Activated T-cell treated with anti-CD3 and anti-CD28 coated beads for 1 hour (primary cell): ENCODE measurements at regions not wholly inside any gene's neighbourhood (a gene's known extent, or its start where the extent isn't known, plus 50 kb on each side); places are given as distances from the start of the nearest gene placed in this dataset.
"Not testable (repeated sequence)": the region's sequence is repeated elsewhere in the genome, so short reads cannot be mapped to it uniquely, and the experiment has no call there.

Experiments
- DNase-seq: peaks from one replicate; pipeline ENCODE4 v3.0.0-alpha.2; 2020; ENCODE audit warnings: low read depth

DNA sequence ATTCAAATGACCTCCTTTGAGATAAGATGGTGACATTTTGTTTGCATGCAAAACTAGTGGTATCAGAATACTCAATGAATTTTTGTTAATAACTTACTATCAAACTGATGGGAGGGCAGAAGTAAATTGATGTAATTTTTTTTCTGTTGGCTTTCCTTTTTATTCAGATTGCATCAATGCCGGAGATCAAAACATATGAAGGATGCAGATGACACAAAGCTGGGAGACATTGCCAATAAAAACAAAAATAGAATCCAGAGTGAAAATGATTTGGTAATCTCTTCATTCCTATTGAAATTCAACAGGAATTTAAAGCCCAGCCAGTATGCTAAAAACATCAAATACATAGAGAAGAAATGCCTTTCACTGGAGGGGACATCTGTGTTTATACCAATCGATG, 1655.3 kb upstream of the C9orf72 start:
- DNase-seq, result no peak

DNA sequence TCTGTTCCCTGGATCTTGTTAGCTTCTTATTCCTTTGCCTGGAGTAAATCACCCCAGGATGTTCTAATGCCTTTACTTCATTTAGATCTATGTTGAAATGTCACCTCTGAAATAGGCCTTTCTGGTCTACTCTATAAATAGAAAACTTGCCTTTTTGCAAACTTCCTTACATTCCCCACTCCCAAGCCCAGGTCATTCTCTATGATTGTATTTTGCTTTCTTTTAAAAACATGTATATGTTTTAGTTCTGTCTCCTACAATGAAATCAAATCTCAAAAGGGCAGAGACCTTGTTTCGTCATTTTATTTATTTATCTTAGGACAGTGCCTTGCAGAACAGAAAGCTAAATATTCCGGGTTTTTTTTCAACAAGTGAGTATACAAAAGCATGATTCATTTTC, 1657.7 kb upstream of the C9orf72 start:
- DNase-seq, result no peak

- no peak for DNase-seq
These were observed 1659.9 kb upstream of the C9orf72 start for GRCh38 chr9:29233193-29233592.

DNA sequence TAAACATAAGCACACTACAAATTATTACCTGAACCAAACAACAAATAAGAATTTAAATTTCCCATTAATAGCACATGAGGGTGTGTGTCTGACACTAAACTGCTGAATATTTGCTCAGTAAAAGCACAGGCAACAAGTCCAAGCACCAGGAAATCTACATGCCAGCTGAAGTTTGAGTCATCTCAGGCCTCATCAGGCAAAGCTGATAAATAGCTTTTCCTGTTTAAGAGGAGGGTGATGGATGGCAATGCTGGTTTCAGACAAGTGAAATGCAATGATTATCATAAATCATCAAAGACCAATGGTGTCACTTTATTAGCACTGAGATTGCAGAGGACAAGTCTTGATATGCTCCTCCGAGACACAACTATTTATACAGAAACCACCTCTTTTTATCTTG, 1668.0 kb upstream of the C9orf72 start:
- no peak for DNase-seq

DNA sequence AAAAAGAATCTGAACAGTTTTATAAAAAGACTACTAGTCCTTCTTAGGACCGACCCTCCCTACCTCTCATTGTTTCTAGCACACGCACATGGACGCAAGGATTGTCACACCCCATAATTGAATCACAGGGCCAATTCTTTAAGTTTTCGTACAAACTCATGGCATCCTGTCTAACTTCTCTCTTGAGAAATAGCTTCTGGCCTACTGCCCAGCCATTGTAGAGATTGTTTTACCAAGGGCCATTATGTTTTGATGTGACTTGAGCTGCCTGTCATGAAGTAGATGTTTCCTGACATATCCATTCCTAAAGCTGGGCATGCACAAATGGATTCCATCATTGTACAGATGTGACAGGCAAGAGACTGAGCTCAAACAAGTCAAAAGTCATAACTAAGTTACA, 1672.1 kb upstream of the C9orf72 start:
- DNase-seq, result no peak

- not testable (repeated sequence) for DNase-seq
These were observed 1697.1 kb upstream of the C9orf72 start for GRCh38 chr9:29270400-29270799.

- no peak for DNase-seq
These were observed 1708.8 kb upstream of the C9orf72 start for GRCh38 chr9:29282121-29282520.

DNA sequence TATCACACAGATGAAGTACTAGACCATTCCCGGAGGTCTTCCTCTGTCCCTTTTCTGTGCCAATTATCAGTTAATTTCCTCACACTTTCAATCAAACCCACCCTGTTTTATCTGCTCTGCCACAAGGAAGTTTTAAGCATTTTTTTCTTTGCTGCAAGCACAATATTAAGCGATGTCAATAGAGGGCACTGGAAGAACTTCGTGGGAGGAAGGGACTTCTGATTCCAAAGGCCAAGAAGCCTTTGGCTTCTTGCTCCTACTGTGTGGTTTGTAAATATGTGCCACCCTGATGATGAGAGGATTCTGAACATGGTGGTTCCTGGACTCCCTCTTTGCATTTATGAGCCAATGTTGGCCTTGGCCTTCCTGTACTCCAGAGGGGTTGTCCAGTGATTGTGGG, 1712.5 kb upstream of the C9orf72 start:
- no peak for DNase-seq

- DNase-seq, result no peak
These were observed 1716.1 kb upstream of the C9orf72 start for GRCh38 chr9:29289365-29289764.

- no peak for DNase-seq
These were observed 1717.2 kb upstream of the C9orf72 start for GRCh38 chr9:29290516-29290915.

DNA sequence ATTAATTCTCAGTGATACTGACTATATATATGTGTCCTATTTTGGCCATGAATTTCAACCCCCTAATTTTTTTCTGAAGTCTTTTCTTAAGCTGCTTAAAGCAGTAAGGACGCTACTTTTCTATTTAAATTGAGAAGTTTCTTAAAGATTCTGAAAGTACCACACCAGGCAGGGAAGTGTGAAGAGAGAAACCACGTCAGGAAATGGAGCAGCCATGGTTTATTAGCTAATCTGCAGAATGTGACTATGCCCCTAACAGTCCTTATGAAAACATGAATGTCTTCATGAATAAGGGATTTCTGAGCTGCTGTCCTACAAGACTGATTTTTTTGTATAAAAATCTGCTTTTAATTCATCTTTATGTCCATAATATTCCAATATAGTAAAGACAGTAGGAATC, 1724.3 kb upstream of the C9orf72 start:
- DNase-seq, result no peak

GRCh38 chr9:29311221-29311620, 1737.9 kb upstream of the C9orf72 start:
- no peak for DNase-seq

GRCh38 chr9:29312327-29312726, 1739.0 kb upstream of the C9orf72 start:
- no peak for DNase-seq

- no peak for DNase-seq
These were observed 1746.6 kb upstream of the C9orf72 start for GRCh38 chr9:29319736-29320513.

GRCh38 chr9:29322240-29322639, 1749.0 kb upstream of the C9orf72 start:
- DNase-seq, result no peak

DNA sequence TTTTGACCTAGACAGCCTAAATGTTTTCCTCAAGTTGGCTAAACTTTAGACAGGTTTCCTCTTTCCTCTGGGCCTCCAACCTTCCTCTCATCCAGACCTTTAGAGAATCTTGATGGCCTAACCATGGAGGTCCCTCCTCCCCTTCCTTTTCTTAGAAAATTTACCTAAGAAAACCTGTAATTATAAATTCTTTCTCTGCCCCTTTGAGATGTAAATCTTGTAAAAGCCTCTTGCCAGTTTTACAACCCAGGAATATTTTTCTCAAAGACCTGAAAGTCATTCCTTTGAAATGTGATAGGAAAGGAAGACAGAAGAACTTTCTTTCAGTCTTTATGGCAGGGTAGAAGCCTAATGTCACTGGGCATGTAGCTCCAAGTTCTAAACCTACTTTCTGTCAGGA, 1752.6 kb upstream of the C9orf72 start:
- no peak for DNase-seq

GRCh38 chr9:29332789-29333188, 1759.5 kb upstream of the C9orf72 start:
- no peak for DNase-seq

GRCh38 chr9:29336281-29336680, 1763.0 kb upstream of the C9orf72 start:
- no peak for DNase-seq

GRCh38 chr9:29339387-29339786, 1766.1 kb upstream of the C9orf72 start:
- no peak for DNase-seq

GRCh38 chr9:29348999-29349398, 1775.7 kb upstream of the C9orf72 start:
- no peak for DNase-seq

GRCh38 chr9:29389421-29389820, 1816.1 kb upstream of the C9orf72 start:
- DNase-seq, result no peak

GRCh38 chr9:29390859-29391258, 1817.6 kb upstream of the C9orf72 start:
- DNase-seq, result no peak

- DNase-seq, result no peak
These were observed 1819.8 kb upstream of the C9orf72 start for GRCh38 chr9:29393064-29393463.

DNA sequence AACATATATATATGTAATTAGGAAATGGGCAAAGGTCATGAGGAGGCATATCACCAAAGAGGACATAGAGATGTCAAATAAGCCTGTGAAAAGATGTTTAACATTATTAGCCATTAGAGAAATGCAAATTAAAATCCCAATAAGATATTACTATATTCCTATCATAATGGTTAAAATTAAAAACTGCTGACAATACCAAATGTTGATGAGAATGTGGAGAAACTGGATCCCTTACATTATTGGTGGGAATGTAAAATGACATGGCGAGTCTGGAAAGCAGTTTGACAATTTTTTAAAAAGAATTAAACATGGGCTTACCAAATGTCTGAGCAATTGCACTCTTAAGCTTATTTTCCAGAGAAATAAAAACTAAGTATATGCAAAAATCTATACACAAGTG, 1821.6 kb upstream of the C9orf72 start:
- DNase-seq, result no peak
